ENCODE measurements at regions not wholly inside any gene's neighbourhood (a gene's known extent, or its start where the extent isn't known, plus 50 kb on each side); places are given as distances from the start of the nearest gene placed in this dataset.
"Not testable (repeated sequence)": the region's sequence is repeated elsewhere in the genome, so short reads cannot be mapped to it uniquely, and the experiment has no call there.

DNA sequence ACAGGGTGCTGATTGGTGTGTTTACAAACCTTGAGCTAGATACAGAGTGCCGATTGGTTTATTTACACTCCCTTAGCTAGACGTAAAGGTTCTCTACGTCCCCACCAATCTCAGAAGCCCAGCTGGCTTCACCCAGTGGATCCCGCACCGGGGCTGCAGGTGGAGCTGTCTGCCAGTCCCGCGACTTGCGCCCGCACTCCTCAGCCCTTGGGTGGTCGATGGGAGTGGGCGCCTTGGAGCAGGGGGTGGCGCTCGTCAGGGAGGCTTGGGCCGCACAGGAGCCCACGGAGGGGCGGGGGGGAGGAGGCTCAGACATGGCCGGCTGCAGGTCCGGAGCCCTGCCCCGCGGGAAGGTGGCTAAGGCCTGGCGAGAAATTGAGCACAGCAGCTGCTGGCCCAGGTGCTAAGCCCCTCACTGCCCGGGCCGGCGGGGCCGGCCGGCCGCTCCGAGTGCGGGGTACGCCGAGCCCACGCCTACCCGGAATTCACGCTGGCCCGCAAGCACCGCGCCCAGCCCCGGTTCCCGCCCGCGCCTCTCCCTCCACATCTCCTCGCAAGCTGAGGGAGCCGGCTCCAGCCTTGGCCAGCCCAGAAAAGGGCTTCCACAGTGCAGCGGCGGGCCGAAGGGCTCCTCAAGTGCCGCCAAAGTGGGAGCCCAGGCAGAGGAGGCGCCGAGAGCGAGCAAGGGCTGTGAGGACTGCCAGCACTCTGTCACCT, 61.5 kb upstream of the TLR4 start:
- H3K4me1 ChIP-seq (ENCODE audit: control insufficient read depth, insufficient read depth, low read depth, low read length); H3K36me3 ChIP-seq (ENCODE audit: control insufficient read depth in 1 of 2, insufficient read depth in 2 of 2, low read depth in 1 of 2, low read length in 2 of 2); H3K9me3 ChIP-seq (ENCODE audit: control insufficient read depth, low read length); H3K79me1 ChIP-seq (replicated peaks; ENCODE audit: low read length, poor library complexity, severe bottlenecking); H2BK5ac ChIP-seq (ENCODE audit: low read depth, low read length, poor library complexity, severe bottlenecking); H3K27ac ChIP-seq (ENCODE audit: low read length, poor library complexity, severe bottlenecking); H3K9ac ChIP-seq (ENCODE audit: low read length); H2BK15ac ChIP-seq (ENCODE audit: low read depth, poor library complexity, severe bottlenecking); H3K4ac ChIP-seq (ENCODE audit: low read depth in 1 of 2, low read length in 2 of 2); H4K91ac ChIP-seq (ENCODE audit: low read length); H4K8ac ChIP-seq (ENCODE audit: low read length); DNase-seq; H2AK5ac ChIP-seq (ENCODE audit: low read length, severe bottlenecking); H3K23ac ChIP-seq (ENCODE audit: low read length in 2 of 2); H3K4me3 ChIP-seq (ENCODE audit: insufficient read depth in 1 of 2, low read depth in 1 of 2, low read length in 2 of 2); H2AFZ ChIP-seq (ENCODE audit: low read depth, low read length); H3K14ac ChIP-seq (ENCODE audit: low read length in 2 of 2); H2BK120ac ChIP-seq (ENCODE audit: low read depth, low read length); H2BK12ac ChIP-seq (ENCODE audit: low read length in 2 of 2); H3K4me2 ChIP-seq (ENCODE audit: low read length, poor library complexity, severe bottlenecking); H3K18ac ChIP-seq (ENCODE audit: low read depth in 1 of 2, low read length in 2 of 2): not testable (repeated sequence)
- peaks cover 4 to 29% of the 10 kb centered on the region in 2 experiments for H3K27me3 ChIP-seq (ENCODE audit: control insufficient read depth in 1 of 2, insufficient read depth in 1 of 2, low read length in 2 of 2)
- WGBS = 94% methylated on average over 44 of the region's 50 CpGs

DNA sequence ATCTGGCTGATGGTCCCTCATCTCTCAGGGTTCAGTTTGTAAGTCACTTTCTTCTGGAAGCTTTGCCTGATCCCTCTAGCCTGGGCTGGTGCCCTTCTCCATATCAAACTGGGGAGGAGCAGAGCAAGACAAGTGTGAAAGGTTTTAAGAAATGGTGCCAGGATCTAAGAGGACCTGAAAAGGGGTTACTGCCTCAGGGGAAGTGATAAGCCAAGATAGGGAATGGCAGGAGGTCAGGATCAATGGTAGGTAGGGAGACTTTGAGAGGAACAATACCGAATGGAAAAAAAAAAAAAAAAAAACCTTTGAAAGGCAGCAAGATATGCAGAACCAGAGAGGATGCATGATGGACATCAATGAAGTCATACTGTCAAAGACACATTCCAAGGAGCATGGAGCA, 67.5 kb upstream of the TLR4 start:
- H3K27ac ChIP-seq (ENCODE audit: low read length, poor library complexity, severe bottlenecking) = no peak overlapping the region
- no peak overlapping the region for H2BK12ac ChIP-seq (ENCODE audit: low read length in 2 of 2)
- H3K79me1 ChIP-seq (replicated peaks; ENCODE audit: low read length, poor library complexity, severe bottlenecking) = no peaks in the 10 kb centered on the region
- no peak for DNase-seq
- H3K14ac ChIP-seq (ENCODE audit: low read length in 2 of 2) = no peak overlapping the region
- WGBS = 17% methylated on average over 1 of the region's 1 CpG
- no peaks in the 10 kb centered on the region for H3K4me1 ChIP-seq (ENCODE audit: control insufficient read depth, insufficient read depth, low read depth, low read length)
- H3K4ac ChIP-seq (ENCODE audit: low read depth in 1 of 2, low read length in 2 of 2) = no peak overlapping the region
- H2AK5ac ChIP-seq (ENCODE audit: low read length, severe bottlenecking) = no peak overlapping the region
- no peaks in the 10 kb centered on the region for H3K36me3 ChIP-seq (ENCODE audit: control insufficient read depth in 1 of 2, insufficient read depth in 2 of 2, low read depth in 1 of 2, low read length in 2 of 2)
- H2BK5ac ChIP-seq (ENCODE audit: low read depth, low read length, poor library complexity, severe bottlenecking) = no peak overlapping the region
- no peak overlapping the region for H4K91ac ChIP-seq (ENCODE audit: low read length)
- H3K4me2 ChIP-seq (ENCODE audit: low read length, poor library complexity, severe bottlenecking) = no peak overlapping the region
- H3K4me3 ChIP-seq (ENCODE audit: insufficient read depth in 1 of 2, low read depth in 1 of 2, low read length in 2 of 2) = no peak overlapping the region
- H2BK15ac ChIP-seq (ENCODE audit: low read depth, poor library complexity, severe bottlenecking) = no peak overlapping the region
- no peak overlapping the region for H2BK120ac ChIP-seq (ENCODE audit: low read depth, low read length)
- no peak overlapping the region for H3K18ac ChIP-seq (ENCODE audit: low read depth in 1 of 2, low read length in 2 of 2)
- H3K9me3 ChIP-seq (ENCODE audit: control insufficient read depth, low read length) = peaks cover under 1% of the 10 kb centered on the region
- H3K27me3 ChIP-seq (ENCODE audit: control insufficient read depth in 1 of 2, insufficient read depth in 1 of 2, low read length in 2 of 2) = peaks cover 3 to 19% of the 10 kb centered on the region in 2 experiments
- H2AFZ ChIP-seq (ENCODE audit: low read depth, low read length) = no peak overlapping the region
- H4K8ac ChIP-seq (ENCODE audit: low read length) = no peak overlapping the region
- no peak overlapping the region for H3K9ac ChIP-seq (ENCODE audit: low read length)
- no peak overlapping the region for H3K23ac ChIP-seq (ENCODE audit: low read length in 2 of 2)

DNA sequence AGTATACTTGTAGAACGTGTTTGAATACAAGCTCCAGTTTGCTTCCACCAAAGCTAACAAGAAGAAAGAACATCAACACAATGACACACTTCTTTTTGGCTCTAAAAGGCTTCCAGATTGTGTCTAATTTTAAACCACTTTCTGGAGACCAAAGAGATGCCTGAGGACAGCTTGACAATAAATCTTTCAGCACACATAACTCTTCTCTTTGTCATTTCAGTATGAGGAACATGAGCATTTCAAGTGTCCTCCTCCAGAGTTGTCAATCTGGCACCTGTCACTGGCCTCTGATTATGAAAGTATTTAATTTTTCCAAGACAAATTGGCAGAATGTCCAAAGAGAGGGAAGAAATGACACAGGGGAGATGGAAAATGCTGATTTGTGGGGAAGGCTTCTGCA, 79.0 kb upstream of the TLR4 start:
- Histone ChIP-seq H3K27ac (ENCODE audit: low read length, poor library complexity, severe bottlenecking) (no peak overlapping the region), H2BK15ac (ENCODE audit: low read depth, poor library complexity, severe bottlenecking) (no peak overlapping the region), H3K4me1 (ENCODE audit: control insufficient read depth, insufficient read depth, low read depth, low read length) (no peaks in the 10 kb centered on the region), H3K79me1 (replicated peaks; ENCODE audit: low read length, poor library complexity, severe bottlenecking) (no peaks in the 10 kb centered on the region), H3K9ac (ENCODE audit: low read length) (no peak overlapping the region), H3K4me2 (ENCODE audit: low read length, poor library complexity, severe bottlenecking) (no peak overlapping the region), H3K27me3 (ENCODE audit: control insufficient read depth in 1 of 2, insufficient read depth in 1 of 2, low read length in 2 of 2) (no peaks in the 10 kb centered on the region), H2AK5ac (ENCODE audit: low read length, severe bottlenecking) (no peak overlapping the region), H2AFZ (ENCODE audit: low read depth, low read length) (no peak overlapping the region), H3K23ac (ENCODE audit: low read length in 2 of 2) (no peak overlapping the region), H2BK12ac (ENCODE audit: low read length in 2 of 2) (no peak overlapping the region), H4K8ac (ENCODE audit: low read length) (no peak overlapping the region), H3K9me3 (ENCODE audit: control insufficient read depth, low read length) (peaks cover 46% of the 10 kb centered on the region), H2BK120ac (ENCODE audit: low read depth, low read length) (no peak overlapping the region), H3K4ac (ENCODE audit: low read depth in 1 of 2, low read length in 2 of 2) (no peak overlapping the region), H3K36me3 (ENCODE audit: control insufficient read depth in 1 of 2, insufficient read depth in 2 of 2, low read depth in 1 of 2, low read length in 2 of 2) (no peaks in the 10 kb centered on the region), H3K4me3 (ENCODE audit: insufficient read depth in 1 of 2, low read depth in 1 of 2, low read length in 2 of 2) (no peak overlapping the region), H2BK5ac (ENCODE audit: low read depth, low read length, poor library complexity, severe bottlenecking) (no peak overlapping the region), H3K14ac (ENCODE audit: low read length in 2 of 2) (no peak overlapping the region), H3K18ac (ENCODE audit: low read depth in 1 of 2, low read length in 2 of 2) (no peak overlapping the region), H4K91ac (ENCODE audit: low read length) (no peak overlapping the region)
- 89% methylated on average over 1 of the region's 1 CpG for WGBS
- DNase-seq = no peak

DNA sequence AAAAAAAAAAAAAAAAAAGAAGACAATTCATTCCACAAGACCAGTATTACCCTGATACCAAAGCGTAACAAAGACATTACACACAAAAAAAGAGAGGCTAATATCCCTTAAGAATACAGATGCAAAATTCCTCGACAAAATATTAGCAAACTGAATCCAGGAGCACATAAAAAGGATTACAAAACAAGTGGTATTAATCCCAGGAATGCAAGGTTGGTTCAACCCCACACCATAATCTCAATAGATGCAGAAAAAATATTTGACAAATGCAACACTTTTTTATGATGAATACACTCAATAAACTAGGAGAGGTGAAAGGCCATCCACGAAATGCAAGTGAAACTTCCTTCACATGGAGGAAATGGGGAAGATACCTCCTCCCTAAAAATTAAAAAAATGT, 80.1 kb upstream of the TLR4 start:
- Histone ChIP-seq H2BK12ac (ENCODE audit: low read length in 2 of 2) (no peak overlapping the region), H3K36me3 (ENCODE audit: control insufficient read depth in 1 of 2, insufficient read depth in 2 of 2, low read depth in 1 of 2, low read length in 2 of 2) (no peaks in the 10 kb centered on the region), H3K14ac (ENCODE audit: low read length in 2 of 2) (no peak overlapping the region), H2BK15ac (ENCODE audit: low read depth, poor library complexity, severe bottlenecking) (no peak overlapping the region), H3K4me1 (ENCODE audit: control insufficient read depth, insufficient read depth, low read depth, low read length) (no peaks in the 10 kb centered on the region), H3K27ac (ENCODE audit: low read length, poor library complexity, severe bottlenecking) (no peak overlapping the region), H4K91ac (ENCODE audit: low read length) (no peak overlapping the region), H2AFZ (ENCODE audit: low read depth, low read length) (no peak overlapping the region), H3K9me3 (ENCODE audit: control insufficient read depth, low read length) (peaks cover 45% of the 10 kb centered on the region), H4K8ac (ENCODE audit: low read length) (no peak overlapping the region), H3K23ac (ENCODE audit: low read length in 2 of 2) (no peak overlapping the region), H3K18ac (ENCODE audit: low read depth in 1 of 2, low read length in 2 of 2) (no peak overlapping the region), H2BK5ac (ENCODE audit: low read depth, low read length, poor library complexity, severe bottlenecking) (no peak overlapping the region), H3K9ac (ENCODE audit: low read length) (no peak overlapping the region), H3K4me3 (ENCODE audit: insufficient read depth in 1 of 2, low read depth in 1 of 2, low read length in 2 of 2) (no peak overlapping the region), H3K4ac (ENCODE audit: low read depth in 1 of 2, low read length in 2 of 2) (no peak overlapping the region), H3K27me3 (ENCODE audit: control insufficient read depth in 1 of 2, insufficient read depth in 1 of 2, low read length in 2 of 2) (no peaks in the 10 kb centered on the region), H3K79me1 (replicated peaks; ENCODE audit: low read length, poor library complexity, severe bottlenecking) (no peaks in the 10 kb centered on the region), H2BK120ac (ENCODE audit: low read depth, low read length) (no peak overlapping the region), H3K4me2 (ENCODE audit: low read length, poor library complexity, severe bottlenecking) (no peak overlapping the region), H2AK5ac (ENCODE audit: low read length, severe bottlenecking) (no peak overlapping the region)
- peak; percentile 5 for DNase-seq
- WGBS = 46% methylated on average over 2 of the region's 3 CpGs
